H9 (cell line): ENCODE measurements at regions not wholly inside any gene's neighbourhood (a gene's known extent, or its start where the extent isn't known, plus 50 kb on each side); places are given as distances from the start of the nearest gene placed in this dataset.
A peak's percentile ranks its signal among the peaks of the same experiment; 100 is the strongest.

Experiments used
- DNase-seq: peaks from one replicate; pipeline ENCODE4 v3.0.0-alpha.2; 2017
- H2AFZ ChIP-seq: one replicate; pipeline ENCODE4 v1.6.1; 2013; ENCODE audit warnings: mild to moderate bottlenecking, low read length, control low read depth, moderate library complexity
- H2AK5ac ChIP-seq: 2 replicates; pipeline ENCODE4 v1.6.1; 2013; ENCODE audit warnings: low read length, control low read depth, mixed read lengths; ENCODE audit not compliant: insufficient read length
- H2BK120ac ChIP-seq: one replicate; pipeline ENCODE4 v1.6.1; 2013; ENCODE audit warnings: low read depth, mild to moderate bottlenecking, low read length, control low read depth, inconsistent platforms; ENCODE audit not compliant: poor library complexity, severe bottlenecking
- H2BK12ac ChIP-seq: 2 replicates; pipeline ENCODE4 v1.6.1; 2013; ENCODE audit warnings: low read length, control low read depth, mixed read lengths, low read depth; ENCODE audit not compliant: insufficient read length
- H2BK15ac ChIP-seq: 2 replicates; pipeline ENCODE4 v1.6.1; 2013; ENCODE audit warnings: low read depth, low read length, control low read depth
- H2BK20ac ChIP-seq: one replicate; pipeline ENCODE4 v1.6.1; 2013; ENCODE audit warnings: low read depth, mild to moderate bottlenecking, low read length, control low read depth, inconsistent platforms; ENCODE audit not compliant: poor library complexity, severe bottlenecking
- H2BK5ac ChIP-seq: 2 replicates; pipeline ENCODE4 v1.6.1; 2013; ENCODE audit warnings: low read length, control low read depth, mixed read lengths; ENCODE audit not compliant: insufficient read length
- H3K14ac ChIP-seq: 2 replicates; pipeline ENCODE4 v1.6.1; 2013; ENCODE audit warnings: low read length, control low read depth; ENCODE audit not compliant: insufficient read depth
- H3K18ac ChIP-seq: 2 replicates; pipeline ENCODE4 v1.6.1; 2013; ENCODE audit warnings: low read depth, mild to moderate bottlenecking, mixed read lengths, low read length, control low read depth; ENCODE audit not compliant: insufficient read length
- H3K23ac ChIP-seq: 2 replicates; pipeline ENCODE4 v1.6.1; 2013; ENCODE audit warnings: low read length, control low read depth, mixed read lengths, low read depth; ENCODE audit not compliant: insufficient read length
- H3K23me2 ChIP-seq: 2 replicates; pipeline ENCODE4 v1.6.1; 2013; ENCODE audit warnings: low read depth, mild to moderate bottlenecking, mixed read lengths, low read length, control low read depth; ENCODE audit not compliant: insufficient read length, poor library complexity, severe bottlenecking
- H3K27ac ChIP-seq: 2 replicates; pipeline ENCODE4 v1.5.1; 2013; ENCODE audit warnings: low read length, control low read depth, mixed read lengths, low read depth; ENCODE audit not compliant: insufficient read length
- H3K27me3 ChIP-seq: 2 replicates; pipeline ENCODE4 v1.6.1; 2013; ENCODE audit warnings: low read length, control low read depth, inconsistent platforms; ENCODE audit not compliant: insufficient read depth
- H3K4ac ChIP-seq: 2 replicates; pipeline ENCODE4 v1.6.1; 2013; ENCODE audit warnings: low read depth, mild to moderate bottlenecking, control low read depth, inconsistent platforms, low read length, moderate library complexity
- H3K4me1 ChIP-seq: 2 replicates; pipeline ENCODE4 v1.6.1; 2013; ENCODE audit warnings: low read length, control low read depth, inconsistent platforms; ENCODE audit not compliant: insufficient read depth
- H3K4me2 ChIP-seq: 2 replicates; pipeline ENCODE4 v1.6.1; 2013; ENCODE audit warnings: low read length, control low read depth, mixed read lengths; ENCODE audit not compliant: insufficient read length, insufficient read depth
- H3K56ac ChIP-seq: 2 replicates; pipeline ENCODE4 v1.6.1; 2013; ENCODE audit warnings: low read depth, mild to moderate bottlenecking, mixed read lengths, low read length, control low read depth; ENCODE audit not compliant: insufficient read length
- H3K79me1 ChIP-seq: 2 replicates; pipeline ENCODE4 v1.6.1; 2013; ENCODE audit warnings: low read depth, mild to moderate bottlenecking, moderate library complexity, low read length, control low read depth, inconsistent platforms; ENCODE audit not compliant: insufficient read depth, poor library complexity, severe bottlenecking
- H3K79me2 ChIP-seq: 2 replicates; pipeline ENCODE4 v1.6.1; 2013; ENCODE audit warnings: low read length, control low read depth, inconsistent platforms; ENCODE audit not compliant: insufficient read depth
- H3K9ac ChIP-seq: 2 replicates; pipeline ENCODE4 v1.6.1; 2013; ENCODE audit warnings: low read length, control low read depth, mixed read lengths; ENCODE audit not compliant: insufficient read length; ENCODE audit errors: extremely low read depth
- H3K9me3 ChIP-seq: one replicate; pipeline ENCODE4 v1.6.1; 2013; ENCODE audit warnings: low read depth, low read length, inconsistent platforms; ENCODE audit not compliant: control insufficient read depth
- H3T11ph ChIP-seq: one replicate; pipeline ENCODE4 v1.6.1; 2013; ENCODE audit warnings: mild to moderate bottlenecking, low read length, control low read depth, inconsistent platforms
- H4K20me1 ChIP-seq: one replicate; pipeline ENCODE4 v1.6.1; 2013; ENCODE audit not compliant: control insufficient read depth, insufficient read length, insufficient read depth
- H4K5ac ChIP-seq: 2 replicates; pipeline ENCODE4 v1.6.1; 2013; ENCODE audit warnings: low read depth, mild to moderate bottlenecking, mixed read lengths, low read length, control low read depth; ENCODE audit not compliant: insufficient read length
- H4K8ac ChIP-seq: replicated peaks from 2 replicates; pipeline ENCODE4 v1.6.1; 2013; ENCODE audit warnings: low read length, control low read depth, mixed read lengths, low read depth; ENCODE audit not compliant: insufficient read length
- H4K91ac ChIP-seq: 2 replicates; pipeline ENCODE4 v1.6.1; 2013; ENCODE audit warnings: low read depth, mild to moderate bottlenecking, moderate library complexity, mixed read lengths, low read length, control low read depth; ENCODE audit not compliant: insufficient read length
- H3K27ac Mint-ChIP-seq, 3 experiments: 2 replicates in 2 of 3; 3 replicates in 1 of 3; pipeline ENCODE4 v1.8.0; 2020 to 2021; ENCODE audit warnings: mixed read lengths in 3 of 3, mild to moderate bottlenecking in 1 of 3, moderate library complexity in 1 of 3
- H3K27me3 Mint-ChIP-seq: 2 replicates; pipeline ENCODE4 v1.8.0; 2021; ENCODE audit warnings: low read depth, mild to moderate bottlenecking, moderate library complexity, mixed read lengths
- H3K36me3 Mint-ChIP-seq, 3 experiments: 2 replicates in 2 of 3; 3 replicates in 1 of 3; pipeline ENCODE4 v1.8.0; 2020 to 2021; ENCODE audit warnings: low read depth in 3 of 3, mixed read lengths in 3 of 3; ENCODE audit not compliant: insufficient read depth in 1 of 3
- H3K4me1 Mint-ChIP-seq, 2 experiments: 2 replicates each; pipeline ENCODE4 v1.8.0; 2020; ENCODE audit warnings: mixed read lengths in 2 of 2
- H3K4me3 Mint-ChIP-seq, 2 experiments: 2 replicates in 1 of 2; 3 replicates in 1 of 2; pipeline ENCODE4 v1.8.0; 2020 to 2021; ENCODE audit warnings: mild to moderate bottlenecking in 2 of 2, mixed read lengths in 2 of 2, moderate library complexity in 1 of 2
- H3K9me3 Mint-ChIP-seq, 2 experiments: 2 replicates in 1 of 2; 3 replicates in 1 of 2; pipeline ENCODE4 v1.8.0; 2020; ENCODE audit warnings: mild to moderate bottlenecking in 2 of 2, mixed read lengths in 2 of 2, moderate library complexity in 1 of 2
- CTCF ChIP-seq: fragments of 200-600 bp; sonication (generic); conservative IDR thresholded peaks from 3 replicates; pipeline ENCODE4 v1.8.0; 2021; ENCODE audit warnings: antibody characterized with exemption, mild to moderate bottlenecking
- WGBS: extraction: QIAGEN DNeasy Blood & Tissue Kit; methylation state at CpG from one replicate; pipeline ENCODE4 v1.1.7; 2013; ENCODE audit warnings: missing lambda C conversion rate, low lambda C conversion rate, mixed read lengths; ENCODE audit not compliant: insufficient read length; ENCODE audit errors: extremely low coverage; 5-methylcytosine and 5-hydroxymethylcytosine counted together

- Histone ChIP-seq H2BK5ac (no peak overlapping the region), H4K5ac (no peak overlapping the region), H3K23ac (no peak overlapping the region), H2AFZ (no peak overlapping the region), H3K18ac (no peak overlapping the region), H3K9me3 (no peaks in the 10 kb centered on the region), H2BK12ac (no peak overlapping the region), H3K56ac (no peak overlapping the region), H3K79me1 (no peaks in the 10 kb centered on the region), H2BK20ac (no peak overlapping the region), H2BK15ac (no peak overlapping the region), H4K20me1 (peaks cover 2% of the 10 kb centered on the region), H3K4me2 (no peak overlapping the region), H3K4me1 (peaks cover 6% of the 10 kb centered on the region), H3T11ph (no peak overlapping the region), H4K91ac (no peak overlapping the region), H3K27me3 (no peaks in the 10 kb centered on the region), H3K23me2 (no peaks in the 10 kb centered on the region), H3K79me2 (no peaks in the 10 kb centered on the region; the same call in 1 of the 2 replicates), H3K14ac (no peak overlapping the region), H3K4ac (no peak overlapping the region), H3K9ac (no peak overlapping the region), H2AK5ac (no peak overlapping the region), H4K8ac (no peak overlapping the region), H2BK120ac (no peak overlapping the region), H3K27ac (no peak overlapping the region)
- WGBS, result no CpG with 5 or more reads among the region's 14 CpGs
- no peak for DNase-seq
- H3K4me1 Mint-ChIP-seq, result peaks cover 58 to 59% of the 10 kb centered on the region in 2 experiments
- H3K9me3 Mint-ChIP-seq, result no peaks in the 10 kb centered on the region; a peak in 1 of 5 replicates
- H3K27ac Mint-ChIP-seq, result peak overlapping the region in 1 of 3 experiments; percentile 49; a peak in 2 of 7 replicates
- peaks cover 4 to 10% (median 5%) of the 10 kb centered on the region in 3 experiments; a peak in 4 of 7 replicates for H3K36me3 Mint-ChIP-seq
- no peak overlapping the region for H3K4me3 Mint-ChIP-seq
- H3K27me3 Mint-ChIP-seq, result no peaks in the 10 kb centered on the region; the same call in none of the 2 replicates
- no peak for TF ChIP-seq CTCF
These were observed 70.7 kb upstream of the FZD7 start for GRCh38 chr2:201962774-201963562.
